ENCODE measurements at regions not wholly inside any gene's neighbourhood (a gene's known extent, or its start where the extent isn't known, plus 50 kb on each side); places are given as distances from the start of the nearest gene placed in this dataset.

DNA sequence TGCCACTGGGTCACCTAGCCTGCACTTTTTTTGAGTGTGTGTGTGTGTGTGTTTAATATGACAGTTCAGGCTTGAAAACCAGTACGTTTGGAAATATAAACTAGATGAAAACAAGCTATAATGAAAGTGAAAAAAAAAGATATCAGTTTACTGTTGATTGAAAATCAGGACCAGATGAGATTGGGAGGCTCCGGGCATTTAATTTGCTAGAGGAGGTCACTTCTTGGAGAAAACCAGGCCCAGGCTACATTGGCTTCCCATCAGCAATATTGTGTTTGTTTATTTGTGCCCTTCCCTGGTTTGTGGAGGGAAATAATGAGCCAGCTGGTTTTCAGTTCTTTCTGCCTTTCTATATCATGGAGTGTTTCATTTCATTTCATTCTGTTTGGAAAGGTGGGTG, 246.6 kb upstream of the JAG1 start:
- DNase-seq (ENCODE audit: low read depth in 2 of 2), result no peak

DNA sequence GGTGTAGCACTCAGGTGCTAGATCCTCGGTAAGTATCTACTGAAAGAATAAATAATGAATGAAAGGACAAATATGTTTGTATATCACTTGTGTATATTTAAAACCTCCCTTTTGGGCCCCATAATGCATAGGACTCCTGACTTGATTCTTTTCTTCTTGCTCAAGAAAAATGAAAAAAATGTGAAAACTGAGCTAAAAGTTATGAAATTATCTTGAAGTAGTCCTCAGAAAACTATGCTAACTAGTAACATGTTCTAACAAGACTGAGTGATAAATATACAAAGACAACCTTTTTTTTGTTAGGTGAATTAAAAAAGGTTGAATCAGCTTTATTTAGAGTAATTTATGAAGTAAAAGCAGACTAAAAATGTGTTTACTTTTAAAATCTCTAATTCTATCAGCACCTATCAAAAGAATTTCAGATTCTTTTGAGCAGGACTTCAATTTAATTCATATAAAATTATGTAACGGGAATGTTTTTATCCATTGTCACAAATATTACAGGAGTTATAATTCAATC, 247.8 kb upstream of the JAG1 start:
- no peak for DNase-seq (ENCODE audit: low read depth in 2 of 2)

DNA sequence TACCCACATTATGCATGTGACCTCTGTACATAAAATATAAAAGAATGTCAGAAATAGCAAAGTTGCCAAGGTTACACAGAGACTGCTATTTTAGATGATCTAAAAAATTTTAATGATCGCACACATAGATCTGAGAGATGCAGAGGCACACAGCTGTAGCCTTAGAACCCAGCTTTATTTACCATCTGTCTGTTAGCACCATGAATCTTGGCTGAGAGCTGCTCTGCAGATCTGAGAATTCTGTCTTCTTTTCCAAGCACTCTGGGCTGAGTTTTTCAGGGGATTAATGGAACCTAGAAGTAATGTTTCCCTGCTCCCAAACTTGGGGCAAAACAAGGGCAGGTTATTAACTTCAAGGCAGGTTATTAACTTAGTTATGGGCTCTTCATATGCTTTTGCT, 248.7 kb upstream of the JAG1 start:
- no peak for DNase-seq (ENCODE audit: low read depth in 2 of 2)

DNA sequence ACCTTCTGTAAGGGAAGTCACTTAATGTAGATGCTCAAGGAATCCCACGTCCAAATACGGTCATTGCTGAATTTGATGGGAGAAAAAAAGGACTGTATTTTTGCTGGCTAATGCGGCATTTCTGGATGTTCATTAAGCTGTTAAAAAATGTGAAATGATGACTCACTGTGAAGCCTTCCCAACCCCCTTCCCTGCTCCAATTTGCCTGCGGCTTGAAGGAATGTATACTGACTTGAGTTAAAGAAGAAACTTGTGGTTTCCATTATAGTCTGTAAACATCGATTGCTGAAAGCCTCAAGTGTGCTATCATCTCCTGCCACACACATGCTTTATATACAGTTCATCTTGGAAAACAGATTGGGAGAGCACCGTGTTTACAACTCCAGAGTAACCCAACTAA, 249.1 kb upstream of the JAG1 start:
- peak in 1 of 2 donors; percentile 79 for DNase-seq (ENCODE audit: low read depth in 2 of 2)

DNA sequence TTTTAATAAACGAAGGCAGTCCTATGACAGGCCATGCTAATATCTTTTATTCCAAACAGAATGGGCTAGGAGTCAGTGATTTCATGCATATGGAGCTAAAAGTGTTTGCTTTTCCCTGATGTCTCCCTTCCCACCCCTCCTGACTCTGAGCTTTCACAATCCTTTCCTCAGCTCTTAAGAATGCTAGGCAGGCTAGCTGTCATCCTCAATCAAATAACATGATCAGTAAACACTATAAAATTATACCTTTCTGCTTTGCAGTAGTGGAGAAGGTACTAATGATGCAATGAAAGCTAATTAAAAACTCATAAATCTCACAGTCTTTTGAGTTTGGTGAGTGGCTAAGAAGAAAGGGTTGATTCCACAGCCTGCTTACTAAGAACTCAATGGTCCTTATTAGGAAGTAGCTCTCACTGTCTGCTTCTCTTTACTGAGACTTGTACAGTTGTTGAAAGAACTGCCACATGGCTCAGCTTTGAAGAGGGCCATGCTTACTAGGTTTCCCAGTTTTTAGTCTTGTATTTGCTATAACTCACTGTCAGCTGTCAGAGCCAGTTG, 250.9 kb upstream of the JAG1 start:
- peak in 1 of 2 donors; percentile 39 for DNase-seq (ENCODE audit: low read depth in 2 of 2)

DNA sequence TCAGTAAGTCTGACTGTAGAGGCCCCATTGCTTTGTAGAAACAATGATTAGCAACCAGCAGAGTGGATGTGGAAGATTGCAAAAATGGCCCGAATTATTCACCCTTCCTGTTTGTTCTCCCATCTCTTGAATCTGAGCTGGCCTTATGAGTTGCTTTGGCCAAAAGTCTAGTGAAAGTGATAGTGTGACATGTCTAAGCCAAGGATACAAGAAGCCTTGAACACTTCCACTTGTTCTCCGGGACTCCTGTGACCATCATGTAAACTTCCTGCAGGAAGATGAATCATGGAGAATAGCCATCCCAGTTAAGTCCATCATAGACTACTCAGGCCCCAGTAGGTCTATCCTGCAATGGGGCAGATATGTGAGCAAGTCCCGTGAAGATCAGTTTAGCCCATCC, 252.0 kb upstream of the JAG1 start:
- DNase-seq (ENCODE audit: low read depth in 2 of 2), result peak; percentile 44 to 97

DNA sequence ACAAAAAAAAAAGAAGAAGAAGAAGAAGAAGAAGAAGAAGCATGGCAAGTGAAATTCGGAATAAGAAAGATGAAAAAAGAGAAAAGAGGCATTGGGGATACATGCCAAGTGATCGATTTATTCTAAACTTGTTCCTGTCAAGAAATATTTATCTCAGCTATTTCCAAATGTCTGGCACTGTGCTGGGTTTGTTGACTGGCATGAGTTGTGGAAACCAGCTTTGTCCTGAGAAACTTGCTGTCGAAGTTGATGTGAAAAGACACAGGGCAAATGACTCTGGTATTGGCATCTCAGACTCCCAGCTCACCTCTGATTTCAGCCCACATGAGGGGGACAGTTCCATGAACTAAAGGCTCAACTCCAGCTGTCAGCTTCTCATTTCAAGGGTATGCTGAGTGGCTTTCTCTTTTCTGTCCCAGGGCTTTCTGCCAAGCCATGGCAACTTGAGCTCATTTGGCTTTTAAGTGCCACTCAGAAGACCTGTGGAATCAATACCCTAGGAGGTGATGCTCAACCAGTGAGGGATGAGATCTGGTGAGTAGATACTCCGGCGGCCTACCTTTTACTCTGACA, 253.3 kb upstream of the JAG1 start:
- DNase-seq (ENCODE audit: low read depth in 2 of 2), result peak in 1 of 2 donors; percentile 7

DNA sequence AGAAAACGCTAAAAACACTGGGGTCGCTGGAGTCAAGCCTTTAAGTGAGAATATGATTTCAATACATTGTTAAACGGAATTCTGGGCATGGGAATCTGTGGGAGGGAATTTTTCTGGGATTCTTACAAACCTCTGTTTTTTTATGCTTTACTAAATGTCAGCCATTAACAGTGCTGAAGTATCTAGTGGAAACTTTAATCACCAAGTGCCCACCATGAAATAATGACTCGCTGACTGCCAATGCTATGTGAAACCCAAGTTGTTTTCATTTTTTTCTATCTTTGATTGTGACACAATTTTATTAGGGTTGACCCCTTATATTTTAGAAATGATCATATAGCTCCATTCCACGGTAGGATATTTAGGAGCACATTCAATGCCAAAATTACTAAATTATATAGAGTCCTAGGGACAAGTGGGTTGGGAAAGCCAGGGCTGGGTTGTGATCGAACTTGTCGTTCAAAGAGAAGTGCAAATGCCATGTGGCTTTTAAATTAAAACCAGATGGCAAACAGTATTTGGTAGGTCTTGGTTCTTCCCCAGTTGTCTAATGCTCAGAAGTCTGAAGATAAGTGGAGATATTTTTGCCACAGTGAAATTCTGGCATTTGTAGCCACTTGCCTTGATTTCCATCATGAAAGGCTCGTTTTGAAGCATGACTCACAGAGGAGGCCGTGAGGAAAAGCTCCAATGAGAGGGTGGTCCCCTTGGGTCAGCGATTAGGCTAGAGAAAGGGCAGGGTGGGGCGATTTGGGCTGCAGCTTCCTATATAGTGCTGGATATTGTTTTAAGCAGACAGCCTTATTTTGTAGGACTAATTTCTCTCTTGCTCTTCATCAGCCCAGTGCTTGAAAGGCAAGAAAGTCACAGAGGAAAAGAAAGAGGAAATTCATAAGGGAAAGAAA, 254.4 kb upstream of the JAG1 start:
- peak in 1 of 2 donors; percentile 6 for DNase-seq (ENCODE audit: low read depth in 2 of 2)

DNA sequence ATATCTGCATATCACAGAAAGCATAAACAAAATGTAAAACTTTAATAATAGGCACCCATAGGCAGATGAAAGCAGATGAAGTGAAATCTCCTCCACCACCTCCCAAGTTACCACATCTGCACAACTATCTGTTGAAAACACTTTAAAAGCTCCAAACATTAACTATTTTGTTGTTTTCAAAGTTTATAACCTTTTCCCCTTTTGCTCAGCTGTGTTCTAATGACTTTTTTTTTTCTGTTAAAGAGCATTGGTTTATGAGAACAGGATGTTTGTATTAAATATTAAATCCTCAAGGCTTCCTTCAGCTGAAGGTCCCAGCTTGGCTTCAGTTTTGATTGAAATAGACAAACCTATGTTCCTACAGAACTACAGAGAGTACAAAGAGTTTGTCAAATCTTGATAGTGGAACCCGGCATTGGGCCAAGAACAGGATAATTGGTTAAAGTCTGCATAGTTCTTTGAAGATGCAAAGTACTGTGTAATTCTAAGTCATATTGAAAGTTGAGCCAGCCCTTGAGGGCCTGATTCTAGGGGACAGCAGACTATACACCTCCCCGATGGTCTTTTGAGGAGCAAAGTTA, 255.1 kb upstream of the JAG1 start:
- peak in 1 of 2 donors; percentile 66 for DNase-seq (ENCODE audit: low read depth in 2 of 2)

DNA sequence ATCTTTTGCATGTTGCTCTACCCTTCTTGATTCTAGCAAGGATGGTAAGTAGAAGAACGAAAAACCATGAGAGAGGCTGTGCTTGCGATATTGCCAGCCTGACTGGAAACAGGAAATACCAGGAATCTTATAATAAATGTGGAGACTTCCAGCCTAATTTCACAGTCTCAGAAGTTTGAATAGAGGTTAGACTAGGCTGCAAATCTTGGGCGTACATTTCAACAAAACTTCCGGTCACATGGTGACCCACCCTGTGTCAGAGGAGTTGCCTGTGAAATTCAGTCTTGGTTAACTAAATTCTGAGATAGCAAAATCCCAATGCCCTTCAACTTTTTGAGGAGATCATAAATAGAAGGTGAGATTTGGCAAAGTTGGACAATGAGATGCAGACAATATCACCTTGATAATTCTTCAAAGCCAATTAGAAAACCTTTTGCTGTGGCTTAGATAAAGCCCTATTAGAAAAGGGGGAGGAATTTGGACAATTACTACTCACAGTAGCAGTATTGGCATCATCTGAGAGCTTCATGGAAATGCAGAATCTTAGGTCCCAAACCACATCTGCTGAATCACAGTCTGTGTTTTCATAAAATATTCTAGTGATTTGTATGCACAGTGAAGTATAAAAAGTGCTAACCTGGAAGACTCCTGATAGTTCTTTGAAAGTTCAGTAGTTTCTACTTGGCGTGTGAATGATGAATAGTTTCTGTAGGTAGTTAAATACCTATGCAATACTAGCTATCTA, 262.0 kb upstream of the JAG1 start:
- peak in 1 of 2 donors; percentile 79 for DNase-seq (ENCODE audit: low read depth in 2 of 2)

DNA sequence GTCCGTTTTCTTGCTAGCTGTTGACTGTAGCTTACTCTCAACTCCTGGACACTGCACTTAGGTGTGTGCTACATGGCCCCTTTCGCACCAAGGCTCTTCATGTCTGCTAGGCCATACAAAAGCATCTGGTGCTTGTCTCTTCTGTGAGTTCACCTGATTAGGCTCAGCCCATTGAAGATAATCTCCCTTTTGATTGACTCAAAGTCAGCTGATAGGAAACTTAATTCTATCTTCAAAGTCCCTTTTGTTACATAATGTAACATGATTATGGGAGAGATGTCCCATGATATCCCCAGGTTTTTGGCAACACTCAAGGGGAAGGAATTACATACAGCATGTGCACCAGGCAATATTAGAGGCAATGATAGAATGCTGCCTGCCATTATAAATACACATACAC, 263.0 kb upstream of the JAG1 start:
- no peak for DNase-seq (ENCODE audit: low read depth in 2 of 2)

DNA sequence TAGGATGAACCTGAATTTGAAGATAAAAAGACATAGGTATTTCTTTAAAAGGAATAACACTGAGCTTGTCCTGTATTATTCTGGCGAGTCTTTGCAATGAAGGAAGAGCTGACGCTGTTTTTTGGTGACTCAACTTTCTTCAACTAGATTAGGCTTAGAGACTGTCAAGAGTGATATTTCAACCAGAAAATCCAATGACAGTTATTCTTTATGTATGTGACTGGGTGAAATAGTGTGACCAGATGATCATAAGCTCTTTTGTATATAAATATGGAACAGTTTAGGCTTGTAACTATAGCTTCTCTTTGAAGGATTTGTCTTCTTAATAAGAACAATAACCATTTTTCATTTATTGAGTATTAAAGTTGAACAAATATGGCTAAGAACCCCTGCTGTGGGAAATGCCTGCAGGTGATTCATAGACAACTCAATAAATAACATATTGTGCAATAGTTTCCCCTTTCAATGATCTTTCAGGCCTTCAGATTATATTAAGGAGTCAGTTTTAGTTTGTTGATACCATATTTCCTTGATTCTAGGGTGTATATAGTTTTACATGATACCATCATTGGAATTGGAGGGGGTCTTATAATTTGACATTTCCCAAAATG, 265.6 kb upstream of the JAG1 start:
- DNase-seq (ENCODE audit: low read depth in 2 of 2), result peak in 1 of 2 donors; percentile 66

DNA sequence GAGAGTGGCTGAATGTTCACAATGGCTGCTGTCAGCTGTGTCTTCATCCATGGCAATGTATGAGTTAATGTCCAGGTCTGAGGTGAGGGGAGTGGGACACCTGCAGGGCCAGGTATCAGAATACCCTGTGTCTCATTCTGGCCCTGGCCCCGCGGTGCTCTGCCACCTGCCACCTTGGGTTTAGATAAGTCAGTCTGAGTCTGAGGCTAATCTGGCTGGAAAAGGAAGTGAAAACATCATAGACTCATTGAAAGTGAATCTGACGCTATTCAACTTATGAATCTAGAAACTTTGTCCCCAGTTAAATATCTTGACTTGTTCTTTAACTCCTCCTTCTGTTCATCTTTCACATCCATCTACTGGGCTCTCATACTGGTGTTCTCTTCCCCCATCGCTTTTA, 267.1 kb upstream of the JAG1 start:
- DNase-seq (ENCODE audit: low read depth in 2 of 2), result no peak

DNA sequence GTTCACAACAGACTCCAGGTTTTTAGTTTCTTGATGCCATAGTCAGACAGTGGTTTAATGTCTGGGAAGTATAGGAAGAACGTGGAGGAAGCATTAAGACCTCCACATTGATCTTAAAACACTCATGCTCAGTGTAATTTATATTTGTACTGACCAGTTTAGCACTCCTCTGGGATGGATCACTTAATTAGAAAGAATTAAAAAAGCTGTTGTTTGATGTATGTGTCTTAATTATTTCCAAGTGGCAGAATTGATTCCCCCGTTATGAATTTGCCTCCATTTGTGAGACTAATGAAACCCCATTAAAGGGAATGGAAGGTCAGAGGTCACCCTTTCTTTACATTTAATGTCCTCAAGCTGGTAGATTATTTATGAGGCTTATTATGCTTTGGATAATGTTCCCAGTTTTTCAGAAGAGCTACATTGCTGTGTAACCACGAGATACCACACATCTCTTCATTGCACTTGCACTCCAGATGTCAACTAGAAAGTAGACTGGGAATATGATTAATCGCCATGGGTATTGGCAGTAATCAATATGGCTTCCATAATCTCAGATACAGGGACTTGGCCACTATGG, 270.0 kb upstream of the JAG1 start:
- no peak for DNase-seq (ENCODE audit: low read depth in 2 of 2)

DNA sequence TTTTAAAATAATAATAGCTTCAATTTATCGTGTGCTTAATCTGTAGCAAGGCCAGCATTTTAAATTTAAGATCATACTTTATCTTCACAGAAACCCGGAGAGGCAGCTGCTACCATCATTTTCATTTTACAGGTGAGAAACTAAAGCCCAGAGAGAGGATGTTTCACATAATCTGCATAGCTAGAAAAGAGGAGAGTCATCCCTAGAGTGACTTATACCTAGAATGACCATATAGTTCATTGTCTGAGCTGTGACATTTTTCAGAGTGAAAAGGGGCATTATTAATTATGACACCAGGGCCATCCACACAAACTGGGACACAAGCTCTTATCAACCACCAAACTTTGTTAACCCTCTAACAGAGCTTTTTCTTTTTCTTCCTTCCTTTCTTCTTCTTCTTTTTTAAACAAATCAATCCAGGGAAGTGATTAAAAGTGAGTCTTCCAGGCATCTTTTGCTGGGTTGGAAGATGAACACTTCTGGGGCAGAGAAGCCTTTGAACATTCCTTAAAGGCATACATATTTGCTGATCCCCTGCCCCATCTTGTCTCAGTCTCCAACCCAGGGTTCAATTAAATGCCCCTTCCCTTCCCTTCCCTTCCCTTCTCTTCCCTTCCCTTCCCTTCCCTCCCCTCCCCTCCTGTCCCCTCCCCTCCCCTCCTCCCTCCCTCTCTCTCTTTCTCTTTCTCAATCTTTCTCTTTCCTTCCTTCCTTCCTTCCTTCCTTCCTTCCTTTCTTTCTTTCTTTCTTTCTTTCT, 272.5 kb upstream of the JAG1 start:
- DNase-seq (ENCODE audit: low read depth in 2 of 2), result no peak

DNA sequence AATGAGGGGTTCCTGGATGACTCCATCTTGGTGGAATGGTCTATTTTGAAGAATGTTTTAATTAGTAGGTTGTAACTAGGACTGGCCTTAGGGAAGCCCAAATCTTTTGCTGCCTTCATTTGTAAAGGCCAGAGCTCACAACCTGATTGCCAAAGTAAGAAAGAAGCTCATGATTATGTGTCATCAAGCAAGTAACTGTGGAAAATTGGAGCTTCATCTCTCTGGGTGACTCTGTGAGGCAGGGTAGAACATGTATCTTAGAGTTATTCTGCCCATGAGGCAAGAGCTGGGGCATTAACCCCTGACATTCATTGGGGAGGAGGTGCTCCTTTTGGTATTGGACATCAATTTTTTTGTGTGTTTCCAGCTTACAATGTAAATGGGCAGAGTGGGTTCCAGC, 273.9 kb upstream of the JAG1 start:
- DNase-seq (ENCODE audit: low read depth in 2 of 2), result no peak

DNA sequence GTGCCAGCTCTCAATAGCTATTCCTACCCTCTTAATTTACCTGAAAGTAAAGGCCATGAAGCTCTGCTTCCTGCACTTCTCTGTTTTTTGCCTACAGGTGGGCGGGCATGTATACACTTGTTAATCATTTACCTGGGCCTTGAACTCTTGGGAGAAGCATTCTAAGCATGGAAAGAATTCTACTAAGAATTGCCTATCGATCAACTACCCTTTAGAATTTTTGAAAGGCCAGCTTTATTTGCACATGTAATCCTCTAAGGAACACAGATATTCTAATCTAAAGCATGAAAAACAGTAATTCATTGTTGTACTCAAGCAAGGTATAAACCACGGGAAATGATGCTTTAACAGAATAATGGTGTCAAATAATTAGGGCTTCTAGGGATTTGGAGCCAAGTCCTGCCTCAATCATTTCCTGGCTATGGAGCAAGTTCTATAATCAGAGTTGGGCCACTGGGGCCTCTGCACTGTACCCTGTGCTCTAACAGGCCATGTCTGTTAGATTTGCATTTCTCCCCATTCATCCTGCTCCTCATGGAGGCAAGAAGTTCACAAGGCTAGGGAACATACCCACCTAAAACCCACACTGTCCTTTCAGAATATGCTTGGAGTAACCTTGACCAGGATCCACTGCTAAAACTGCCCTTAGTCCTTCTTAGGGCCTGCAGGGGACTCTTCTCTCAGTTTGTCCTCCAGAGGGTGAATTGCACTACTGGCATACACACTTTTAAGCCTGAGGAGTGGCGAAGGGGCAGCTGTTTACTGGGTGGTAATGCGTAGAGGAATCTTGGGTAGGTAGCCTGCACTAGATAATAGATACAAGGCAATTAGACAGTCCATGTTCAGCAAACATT, 276.4 kb upstream of the JAG1 start:
- no peak for DNase-seq (ENCODE audit: low read depth in 2 of 2)

DNA sequence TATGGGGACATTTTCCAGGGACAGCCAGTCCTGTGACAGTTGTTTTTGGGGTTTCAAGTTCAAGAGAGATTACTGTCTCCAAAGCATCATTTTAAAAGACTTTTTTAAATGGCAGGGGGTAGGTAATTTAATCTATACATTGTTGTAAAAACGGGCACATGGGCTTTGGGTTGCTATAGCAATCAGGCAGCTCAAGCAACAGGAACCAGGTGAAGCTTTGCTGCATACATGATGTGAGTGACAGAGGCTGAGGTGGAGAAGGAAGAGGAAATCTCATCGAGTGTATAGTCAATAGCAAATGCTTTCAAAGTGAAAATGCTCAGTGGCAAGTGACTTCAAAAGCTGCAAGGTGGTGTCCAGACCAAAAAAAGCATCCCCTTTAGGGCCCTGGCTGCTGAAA, 277.4 kb upstream of the JAG1 start:
- no peak for DNase-seq (ENCODE audit: low read depth in 2 of 2)

DNA sequence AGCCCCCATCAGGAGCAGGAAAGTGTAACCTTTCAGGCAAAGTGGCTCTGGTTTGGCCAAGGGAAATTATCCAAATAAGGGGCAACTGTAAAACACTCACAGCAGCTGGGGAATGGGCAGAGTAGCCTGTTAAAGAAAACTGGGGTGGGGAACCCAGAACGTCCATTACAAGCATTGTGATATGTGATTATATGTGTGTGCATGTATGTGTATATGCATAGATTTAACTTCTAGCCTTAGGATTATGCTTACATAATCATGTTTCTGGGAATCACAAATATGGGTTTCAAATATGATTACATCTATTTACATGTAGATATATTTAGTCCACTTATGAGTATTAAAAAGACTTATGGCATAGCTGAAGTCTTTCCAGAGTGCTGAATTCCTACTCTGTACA, 278.1 kb upstream of the JAG1 start:
- DNase-seq (ENCODE audit: low read depth in 2 of 2), result no peak

All from lung microvascular endothelial cell (primary cell).